ENCODE measurements at regions not wholly inside any gene's neighbourhood (a gene's known extent, or its start where the extent isn't known, plus 50 kb on each side); places are given as distances from the start of the nearest gene placed in this dataset.

DNA sequence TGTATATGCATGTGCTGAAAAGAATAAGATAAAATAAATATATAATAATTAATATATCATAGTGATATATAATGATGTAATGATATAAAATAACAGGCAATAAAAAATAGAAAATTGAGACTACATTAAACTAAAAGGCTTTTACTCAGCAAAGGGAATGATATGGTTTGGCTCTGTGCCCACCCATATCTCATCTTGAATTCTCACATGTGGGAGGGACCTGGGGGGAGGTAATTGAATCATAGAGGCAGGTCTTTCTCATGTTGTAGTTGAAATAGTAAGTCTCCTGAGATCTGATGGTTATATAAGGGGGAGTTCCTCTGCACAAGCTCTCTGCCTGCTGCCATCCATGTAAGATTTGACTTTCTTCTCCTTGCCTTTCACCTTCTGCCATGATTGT, 1550.9 kb upstream of the CDH6 start:
- TF ChIP-seq CTCF (IDR thresholded peaks at IDR 0.05; ENCODE audit: control extremely low read depth, extremely low read depth, low read depth, missing control alignments): no peak
- CTCF ChIA-PET: no interaction called here
- POLR2A ChIA-PET: no interaction called here
- no peak for DNase-seq (ENCODE audit: extremely low spot score)

- ChIA-PET CTCF (no interaction called here), POLR2A (no interaction called here)
- no peak for TF ChIP-seq CTCF (IDR thresholded peaks at IDR 0.05; ENCODE audit: control extremely low read depth, extremely low read depth, low read depth, missing control alignments)
- no peak for DNase-seq (ENCODE audit: extremely low spot score)
Observed at GRCh38 chr5:29614206-29614605, 1579.3 kb upstream of the CDH6 start.

DNA sequence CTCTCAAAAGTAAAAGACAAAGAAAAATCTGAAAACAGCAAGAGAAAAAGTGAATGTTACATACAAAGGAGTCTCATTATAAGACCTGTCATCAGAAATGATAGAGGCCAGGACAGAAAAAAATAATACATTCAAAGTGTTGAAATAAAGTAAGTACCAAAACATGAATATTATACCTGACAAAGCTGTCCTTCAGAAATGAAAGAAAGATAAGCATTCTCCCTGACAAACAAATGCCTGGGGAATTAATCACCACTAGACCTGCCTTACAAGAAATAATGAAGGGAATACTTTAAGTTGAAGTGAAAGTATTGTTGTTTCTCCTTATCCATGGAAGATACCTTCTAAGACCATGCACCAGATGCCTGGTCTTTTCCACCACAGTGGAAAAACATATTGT, 1605.2 kb upstream of the CDH6 start:
- POLR2A ChIA-PET: no interaction called here
- TF ChIP-seq CTCF (IDR thresholded peaks at IDR 0.05; ENCODE audit: control extremely low read depth, extremely low read depth, low read depth, missing control alignments): no peak
- DNase-seq (ENCODE audit: extremely low spot score): no peak
- CTCF ChIA-PET: no interaction called here

- DNase-seq (ENCODE audit: extremely low spot score): no peak
- POLR2A ChIA-PET: no interaction called here
- no peak for TF ChIP-seq CTCF (IDR thresholded peaks at IDR 0.05; ENCODE audit: control extremely low read depth, extremely low read depth, low read depth, missing control alignments)
- CTCF ChIA-PET: no interaction called here
Observed at GRCh38 chr5:29587832-29588231, 1605.7 kb upstream of the CDH6 start.

GRCh38 chr5:29568028-29568427, 1625.5 kb upstream of the CDH6 start:
- POLR2A ChIA-PET: no interaction called here
- CTCF ChIA-PET: no interaction called here
- TF ChIP-seq CTCF (IDR thresholded peaks at IDR 0.05; ENCODE audit: control extremely low read depth, extremely low read depth, low read depth, missing control alignments): no peak
- DNase-seq (ENCODE audit: extremely low spot score): no peak

GRCh38 chr5:29561564-29561963, 1631.9 kb upstream of the CDH6 start:
- no peak for TF ChIP-seq CTCF (IDR thresholded peaks at IDR 0.05; ENCODE audit: control extremely low read depth, extremely low read depth, low read depth, missing control alignments)
- no peak for DNase-seq (ENCODE audit: extremely low spot score)
- CTCF ChIA-PET: no interaction called here
- POLR2A ChIA-PET: no interaction called here

DNA sequence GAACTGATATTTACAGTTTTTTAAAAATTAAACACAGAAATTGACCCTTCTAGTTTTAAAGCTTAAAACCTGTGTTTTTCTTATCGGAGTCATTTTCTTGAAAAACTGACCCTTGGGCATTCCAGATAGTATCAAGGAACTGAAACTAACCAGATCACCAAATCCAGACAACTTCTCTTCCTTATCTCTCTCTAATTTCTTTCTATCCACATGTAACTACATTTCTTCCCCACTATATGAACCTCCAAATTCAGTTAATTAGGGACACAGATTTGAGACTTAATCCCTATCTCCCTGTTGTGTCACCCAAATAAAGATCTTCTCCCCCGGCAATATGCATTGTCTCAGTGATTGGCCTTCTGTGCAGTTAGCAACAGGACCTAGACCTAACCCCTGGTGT, 1643.0 kb upstream of the CDH6 start:
- TF ChIP-seq CTCF (IDR thresholded peaks at IDR 0.05; ENCODE audit: control extremely low read depth, extremely low read depth, low read depth, missing control alignments): no peak
- ChIA-PET POLR2A (no interaction called here), CTCF (no interaction called here)
- DNase-seq (ENCODE audit: extremely low spot score): no peak

Measured in GM10248 (cell line).